ENCODE measurements at regions not wholly inside any gene's neighbourhood (a gene's known extent, or its start where the extent isn't known, plus 50 kb on each side); places are given as distances from the start of the nearest gene placed in this dataset.
"Not testable (repeated sequence)": the region's sequence is repeated elsewhere in the genome, so short reads cannot be mapped to it uniquely, and the experiment has no call there.

DNA sequence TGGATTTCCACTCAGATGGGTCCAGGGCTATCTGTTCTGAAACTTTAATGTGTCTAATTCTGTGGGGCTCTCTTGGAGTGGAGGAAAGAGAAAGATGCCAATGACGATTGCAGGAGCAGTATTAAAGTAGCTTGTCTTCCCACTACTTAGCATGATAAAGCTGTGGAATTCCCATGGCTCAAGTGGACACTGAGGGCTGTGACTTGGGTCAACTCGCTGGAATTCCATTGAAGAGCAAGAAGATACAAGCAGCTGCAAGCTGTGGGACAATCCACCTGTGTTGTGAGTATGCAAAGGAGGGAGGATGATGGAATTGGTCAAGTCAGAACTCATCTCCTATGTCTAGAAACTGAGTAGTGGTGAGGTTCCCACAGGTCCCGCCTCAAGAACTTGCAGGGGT lies 154.2 kb upstream of the MINDY3 start:
- intact Hi-C loops (cut with DNase I), result no loop called here
- DNase-seq (no peak), ATAC-seq (no peak)
- Histone ChIP-seq H3K36me3 (no peaks in the 10 kb centered on the region), H3K27me3 (no peaks in the 10 kb centered on the region), H3K9me3 (no peaks in the 10 kb centered on the region), H3K4me3 (no peak overlapping the region), H3K27ac (no peak overlapping the region), H3K4me1 (no peaks in the 10 kb centered on the region)
- TF ChIP-seq, protein P1, sequence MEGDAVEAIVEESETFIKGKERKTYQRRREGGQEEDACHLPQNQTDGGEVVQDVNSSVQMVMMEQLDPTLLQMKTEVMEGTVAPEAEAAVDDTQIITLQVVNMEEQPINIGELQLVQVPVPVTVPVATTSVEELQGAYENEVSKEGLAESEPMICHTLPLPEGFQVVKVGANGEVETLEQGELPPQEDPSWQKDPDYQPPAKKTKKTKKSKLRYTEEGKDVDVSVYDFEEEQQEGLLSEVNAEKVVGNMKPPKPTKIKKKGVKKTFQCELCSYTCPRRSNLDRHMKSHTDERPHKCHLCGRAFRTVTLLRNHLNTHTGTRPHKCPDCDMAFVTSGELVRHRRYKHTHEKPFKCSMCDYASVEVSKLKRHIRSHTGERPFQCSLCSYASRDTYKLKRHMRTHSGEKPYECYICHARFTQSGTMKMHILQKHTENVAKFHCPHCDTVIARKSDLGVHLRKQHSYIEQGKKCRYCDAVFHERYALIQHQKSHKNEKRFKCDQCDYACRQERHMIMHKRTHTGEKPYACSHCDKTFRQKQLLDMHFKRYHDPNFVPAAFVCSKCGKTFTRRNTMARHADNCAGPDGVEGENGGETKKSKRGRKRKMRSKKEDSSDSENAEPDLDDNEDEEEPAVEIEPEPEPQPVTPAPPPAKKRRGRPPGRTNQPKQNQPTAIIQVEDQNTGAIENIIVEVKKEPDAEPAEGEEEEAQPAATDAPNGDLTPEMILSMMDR (IDR thresholded peaks at IDR 0.05), result no peak

DNA sequence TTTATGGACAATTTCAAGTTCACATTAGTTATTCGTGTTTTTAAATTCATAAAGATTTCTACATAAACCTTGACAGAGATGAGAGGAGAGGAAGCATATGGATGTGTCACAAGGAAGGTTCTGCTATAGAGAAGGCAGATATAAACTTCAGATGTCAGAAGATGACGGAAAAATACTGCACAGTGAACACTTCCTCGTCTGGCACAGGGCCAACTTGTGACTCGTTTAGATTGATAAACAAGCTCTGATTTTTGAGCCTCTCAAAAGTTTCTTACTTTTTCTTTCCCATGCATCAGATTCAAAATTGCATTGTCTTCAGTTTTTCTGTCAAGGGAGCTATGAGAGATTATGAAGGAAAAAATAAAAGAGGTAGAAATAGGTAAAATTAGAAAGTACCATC lies 156.4 kb upstream of the MINDY3 start:
- H3K9me3 ChIP-seq, result peaks cover 7% of the 10 kb centered on the region
- TF ChIP-seq, protein P1 (IDR thresholded peaks at IDR 0.05), result no peak
- ATAC-seq, result no peak
- no peaks in the 10 kb centered on the region for H3K4me1 ChIP-seq
- no peak for DNase-seq
- H3K27me3 ChIP-seq, result no peaks in the 10 kb centered on the region
- H3K36me3 ChIP-seq, result no peaks in the 10 kb centered on the region
- intact Hi-C loops (cut with DNase I), result no loop called here
- H3K4me3 ChIP-seq, result no peak overlapping the region
- H3K27ac ChIP-seq, result no peak overlapping the region

DNA sequence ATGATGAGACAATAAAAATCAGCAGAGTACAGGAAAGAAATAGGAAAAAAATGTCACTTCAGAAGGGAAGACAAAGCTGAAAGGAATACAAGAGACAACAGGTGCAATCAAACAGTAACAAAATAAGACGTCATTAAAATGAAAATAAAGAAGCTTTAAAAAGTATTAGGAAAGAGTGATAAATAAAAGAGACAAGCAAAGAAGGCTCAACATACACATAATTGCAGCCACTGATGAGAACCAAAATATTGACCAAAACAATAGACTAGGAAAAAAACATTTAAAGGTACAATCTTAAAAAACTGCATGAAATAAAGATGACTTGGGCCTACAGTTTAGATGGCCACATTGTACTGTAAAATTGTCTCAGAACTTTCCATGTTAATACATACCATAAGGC lies 160.5 kb upstream of the MINDY3 start:
- intact Hi-C loops (cut with DNase I), result no loop called here
- DNase-seq (no peak), ATAC-seq (no peak)
- Histone ChIP-seq H3K9me3 (peaks cover 7% of the 10 kb centered on the region), H3K36me3 (no peaks in the 10 kb centered on the region), H3K4me3 (no peak overlapping the region), H3K4me1 (no peaks in the 10 kb centered on the region), H3K27me3 (no peaks in the 10 kb centered on the region), H3K27ac (no peak overlapping the region)
- TF ChIP-seq, protein P1 (IDR thresholded peaks at IDR 0.05), result no peak

DNA sequence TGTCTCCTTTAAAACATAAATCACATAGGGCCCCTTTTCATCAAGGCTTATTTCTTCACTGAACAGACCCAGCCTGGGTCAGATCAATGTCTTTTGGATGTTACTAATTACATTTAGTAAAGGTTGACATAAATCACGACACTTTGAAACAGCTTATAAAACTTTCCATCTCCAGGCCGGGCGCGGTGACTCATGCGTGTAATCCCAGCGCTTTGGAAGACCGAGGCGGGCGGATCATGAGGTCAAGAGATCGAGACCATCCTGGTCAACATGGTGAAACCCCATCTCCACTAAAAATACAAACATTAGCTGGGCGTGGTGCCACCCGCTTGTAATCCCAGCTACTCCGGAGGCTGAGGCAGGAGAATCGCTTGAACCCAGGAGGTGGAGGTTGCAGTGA lies 166.5 kb upstream of the MINDY3 start:
- H3K9me3 ChIP-seq; H3K27me3 ChIP-seq; ATAC-seq; intact Hi-C loops (cut with DNase I); H3K4me1 ChIP-seq; DNase-seq; H3K27ac ChIP-seq; H3K36me3 ChIP-seq; H3K4me3 ChIP-seq: not testable (repeated sequence)

DNA sequence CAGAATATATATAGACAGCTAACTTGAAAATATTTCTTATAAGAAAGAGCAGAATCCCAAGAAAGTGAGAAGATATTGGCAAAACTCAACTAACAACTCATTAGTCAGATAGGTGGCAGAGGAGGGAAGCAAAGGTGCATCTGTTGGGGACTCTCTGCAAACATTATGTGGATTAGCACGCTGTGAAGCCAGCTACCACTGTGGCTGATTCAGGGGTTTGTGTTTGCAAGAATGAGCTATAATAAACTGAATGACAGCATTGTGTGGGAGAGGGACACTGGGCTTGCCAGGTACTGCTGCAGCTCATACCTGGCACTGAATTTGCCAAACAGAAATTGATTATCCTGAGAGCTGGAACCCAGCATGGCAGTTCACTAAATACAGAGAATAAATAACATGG lies 170.3 kb upstream of the MINDY3 start:
- Histone ChIP-seq H3K27me3 (no peaks in the 10 kb centered on the region), H3K36me3 (no peaks in the 10 kb centered on the region), H3K4me3 (no peak overlapping the region), H3K27ac (no peak overlapping the region), H3K4me1 (no peaks in the 10 kb centered on the region), H3K9me3 (no peaks in the 10 kb centered on the region)
- no peak for DNase-seq
- TF ChIP-seq, protein P1 (IDR thresholded peaks at IDR 0.05), result no peak
- intact Hi-C loops (cut with DNase I), result no loop called here
- no peak for ATAC-seq

DNA sequence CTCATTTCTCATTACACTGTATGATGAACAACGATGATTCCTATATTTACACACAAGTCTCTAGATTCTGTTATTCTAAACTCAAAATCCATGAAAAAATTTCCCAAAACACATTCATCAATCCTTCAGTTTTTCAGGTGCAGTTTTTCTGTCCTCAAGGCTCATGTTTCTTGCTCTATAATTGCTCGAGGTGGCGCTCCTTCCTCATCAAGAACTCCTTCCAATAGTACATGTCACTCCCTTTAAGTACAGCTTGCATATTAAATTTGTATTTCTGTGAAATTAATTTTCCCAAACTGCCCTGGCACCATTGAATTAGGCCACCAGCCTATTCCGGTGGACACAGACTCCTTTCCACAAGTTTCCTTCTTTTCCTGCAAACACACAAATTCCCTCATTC lies 188.7 kb upstream of the MINDY3 start:
- intact Hi-C loops (cut with DNase I), result no loop called here
- TF ChIP-seq, protein P1 (IDR thresholded peaks at IDR 0.05), result no peak
- no peak overlapping the region for H3K4me3 ChIP-seq
- H3K9me3 ChIP-seq, result no peaks in the 10 kb centered on the region
- no peaks in the 10 kb centered on the region for H3K4me1 ChIP-seq
- H3K27me3 ChIP-seq, result no peaks in the 10 kb centered on the region
- DNase-seq, result no peak
- no peak overlapping the region for H3K27ac ChIP-seq
- no peak for ATAC-seq
- H3K36me3 ChIP-seq, result no peaks in the 10 kb centered on the region
